Gastroesophageal sphincter (tissue), 4 donors: ENCODE measurements at regions not wholly inside any gene's neighbourhood (a gene's known extent, or its start where the extent isn't known, plus 50 kb on each side); places are given as distances from the start of the nearest gene placed in this dataset.

Experiments used
- ATAC-seq: fragments of 150-250 bp; one replicate; pipeline ENCODE4 v1.9.1; 2016; ENCODE audit warnings: mild to moderate bottlenecking, moderate library complexity
- H3K27ac ChIP-seq, 4 donors: fragments of 200-600 bp; sonication (generic) in 3 of 4; 1 replicate in 3 of 4; 2 replicates in 1 of 4; pipeline ENCODE4 v1.5.1; 2016 to 2019
- H3K27me3 ChIP-seq: fragments of 200-600 bp; sonication (generic); one replicate; pipeline ENCODE4 v1.5.1; 2019
- H3K36me3 ChIP-seq, 2 donors: fragments of 200-600 bp; sonication (generic); one replicate each; pipeline ENCODE4 v1.5.1; 2019; ENCODE audit warnings: control low read depth in 1 of 2
- H3K4me1 ChIP-seq, 3 donors: fragments of 200-600 bp; sonication (generic); 1 replicate in 2 of 3; 2 replicates in 1 of 3; pipeline ENCODE4 v1.5.1; 2016 to 2019; ENCODE audit warnings: control low read depth in 2 of 3
- H3K4me3 ChIP-seq, 2 donors: fragments of 200-600 bp; sonication (generic); one replicate each; pipeline ENCODE4 v1.5.1; 2019; ENCODE audit warnings: mild to moderate bottlenecking in 1 of 2, moderate library complexity in 1 of 2
- H3K9me3 ChIP-seq, 3 donors: fragments of 200-600 bp; sonication (generic); one replicate each; pipeline ENCODE4 v1.5.1; 2017 to 2019; ENCODE audit warnings: control low read depth in 2 of 3
- EP300 ChIP-seq: sonication (generic); formaldehyde crosslinking; IDR thresholded peaks from one replicate; pipeline ENCODE4 v1.6.1; 2017; ENCODE audit warnings: antibody characterized with exemption, mild to moderate bottlenecking
- POLR2A ChIP-seq, 2 donors: fragments of 450-650 bp; IDR thresholded peaks; one replicate each; pipeline ENCODE4 v1.6.1; 2017; ENCODE audit warnings: antibody characterized with exemption in 2 of 2, mild to moderate bottlenecking in 2 of 2, moderate library complexity in 1 of 2
- POLR2AphosphoS5 ChIP-seq: sonication (generic); formaldehyde crosslinking; IDR thresholded peaks from one replicate; pipeline ENCODE4 v1.6.1; 2017; ENCODE audit warnings: antibody characterized with exemption
- WGBS, 2 donors: methylation state at CpG; one replicate each; pipeline ENCODE4 v1.1.5; 2018; ENCODE audit warnings: low coverage in 1 of 2; 5-methylcytosine and 5-hydroxymethylcytosine counted together
- TF ChIP-seq, protein P1 (sequence below), 4 experiments: fragments of 200-600 bp in 2 of 4; fragments of 450-650 bp in 2 of 4; sonication (generic) in 1 of 4; IDR thresholded peaks; one replicate each; pipeline ENCODE4 v1.5.1; 2017 to 2019; ENCODE audit warnings: antibody characterized with exemption in 4 of 4, mild to moderate bottlenecking in 2 of 4, moderate library complexity in 2 of 4

DNA sequence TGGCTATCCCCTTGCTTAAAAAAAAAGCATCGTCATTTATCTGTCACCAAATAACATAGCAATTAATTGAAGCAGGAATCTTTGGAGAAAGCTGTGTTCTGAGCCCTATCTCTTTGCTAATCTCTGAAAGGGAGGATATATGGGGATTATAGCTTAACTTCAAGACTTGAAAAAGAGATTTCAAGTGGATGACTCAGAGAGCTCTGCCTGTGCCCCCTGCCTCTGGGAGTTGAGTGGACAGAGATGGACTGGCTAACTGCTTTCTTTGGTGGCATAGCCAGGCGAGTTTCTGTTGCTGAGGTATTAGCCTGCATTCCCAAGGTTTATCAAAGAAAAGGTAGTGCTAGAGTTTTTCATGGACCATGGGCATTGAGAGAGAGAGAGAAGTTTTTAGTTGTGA lies 91.6 kb downstream of the DDIT4L start:
- Histone ChIP-seq H3K4me3 (no peak overlapping the region), H3K36me3 (no peaks in the 10 kb centered on the region), H3K27me3 (no peaks in the 10 kb centered on the region), H3K4me1 (peaks cover 2 to 15% (median 2%) of the 10 kb centered on the region in 3 donors), H3K9me3 (no peaks in the 10 kb centered on the region), H3K27ac (no peak overlapping the region)
- 93 to 96% methylated on average over 2 of the region's 2 CpGs for WGBS, 2 donors
- TF ChIP-seq EP300, result no peak
- no peak for TF ChIP-seq POLR2A (IDR thresholded peaks at IDR 0.05)
- ATAC-seq, result no peak

DNA sequence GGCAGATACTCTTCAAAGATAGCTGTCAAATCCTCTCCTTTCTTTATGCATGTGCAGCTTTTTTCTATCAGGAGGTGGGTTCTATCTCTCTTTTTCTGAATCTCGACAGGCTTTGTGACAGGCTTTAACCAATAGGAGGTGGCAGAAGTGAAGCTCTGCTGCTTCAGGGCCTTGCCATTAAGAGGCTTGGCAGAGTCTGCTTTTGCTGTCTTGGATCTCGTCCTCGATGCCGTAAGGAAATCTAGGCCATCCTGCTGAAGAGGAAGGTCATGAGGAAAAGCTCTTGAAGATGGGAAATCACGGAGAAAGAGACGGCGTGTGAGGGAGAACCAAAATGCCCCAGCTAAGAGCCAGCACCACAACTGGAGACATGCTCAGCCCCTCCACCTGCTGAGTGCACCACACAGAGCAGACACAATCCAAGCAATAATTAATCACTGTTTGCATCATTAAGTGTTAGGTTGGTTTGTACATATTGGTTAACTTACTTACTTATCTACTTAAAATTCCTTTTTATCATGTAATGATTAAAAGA lies 92.2 kb downstream of the DDIT4L start:
- whole genome bisulfite sequencing, 2 donors, result 56 to 80% methylated on average over 1 to 7 of the region's 7 CpGs
- no peak overlapping the region for H3K4me3 ChIP-seq
- no peaks in the 10 kb centered on the region for H3K27me3 ChIP-seq
- no peaks in the 10 kb centered on the region for H3K9me3 ChIP-seq
- ATAC-seq, result no peak
- no peak for TF ChIP-seq POLR2A (IDR thresholded peaks at IDR 0.05)
- no peak for TF ChIP-seq POLR2AphosphoS5
- TF ChIP-seq, protein P1, sequence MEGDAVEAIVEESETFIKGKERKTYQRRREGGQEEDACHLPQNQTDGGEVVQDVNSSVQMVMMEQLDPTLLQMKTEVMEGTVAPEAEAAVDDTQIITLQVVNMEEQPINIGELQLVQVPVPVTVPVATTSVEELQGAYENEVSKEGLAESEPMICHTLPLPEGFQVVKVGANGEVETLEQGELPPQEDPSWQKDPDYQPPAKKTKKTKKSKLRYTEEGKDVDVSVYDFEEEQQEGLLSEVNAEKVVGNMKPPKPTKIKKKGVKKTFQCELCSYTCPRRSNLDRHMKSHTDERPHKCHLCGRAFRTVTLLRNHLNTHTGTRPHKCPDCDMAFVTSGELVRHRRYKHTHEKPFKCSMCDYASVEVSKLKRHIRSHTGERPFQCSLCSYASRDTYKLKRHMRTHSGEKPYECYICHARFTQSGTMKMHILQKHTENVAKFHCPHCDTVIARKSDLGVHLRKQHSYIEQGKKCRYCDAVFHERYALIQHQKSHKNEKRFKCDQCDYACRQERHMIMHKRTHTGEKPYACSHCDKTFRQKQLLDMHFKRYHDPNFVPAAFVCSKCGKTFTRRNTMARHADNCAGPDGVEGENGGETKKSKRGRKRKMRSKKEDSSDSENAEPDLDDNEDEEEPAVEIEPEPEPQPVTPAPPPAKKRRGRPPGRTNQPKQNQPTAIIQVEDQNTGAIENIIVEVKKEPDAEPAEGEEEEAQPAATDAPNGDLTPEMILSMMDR (IDR thresholded peaks at IDR 0.05), result no peak
- TF ChIP-seq EP300, result no peak
- H3K36me3 ChIP-seq, result no peaks in the 10 kb centered on the region
- H3K27ac ChIP-seq, result no peak overlapping the region
- H3K4me1 ChIP-seq, result peaks cover 3 to 21% (median 9%) of the 10 kb centered on the region in 3 donors

DNA sequence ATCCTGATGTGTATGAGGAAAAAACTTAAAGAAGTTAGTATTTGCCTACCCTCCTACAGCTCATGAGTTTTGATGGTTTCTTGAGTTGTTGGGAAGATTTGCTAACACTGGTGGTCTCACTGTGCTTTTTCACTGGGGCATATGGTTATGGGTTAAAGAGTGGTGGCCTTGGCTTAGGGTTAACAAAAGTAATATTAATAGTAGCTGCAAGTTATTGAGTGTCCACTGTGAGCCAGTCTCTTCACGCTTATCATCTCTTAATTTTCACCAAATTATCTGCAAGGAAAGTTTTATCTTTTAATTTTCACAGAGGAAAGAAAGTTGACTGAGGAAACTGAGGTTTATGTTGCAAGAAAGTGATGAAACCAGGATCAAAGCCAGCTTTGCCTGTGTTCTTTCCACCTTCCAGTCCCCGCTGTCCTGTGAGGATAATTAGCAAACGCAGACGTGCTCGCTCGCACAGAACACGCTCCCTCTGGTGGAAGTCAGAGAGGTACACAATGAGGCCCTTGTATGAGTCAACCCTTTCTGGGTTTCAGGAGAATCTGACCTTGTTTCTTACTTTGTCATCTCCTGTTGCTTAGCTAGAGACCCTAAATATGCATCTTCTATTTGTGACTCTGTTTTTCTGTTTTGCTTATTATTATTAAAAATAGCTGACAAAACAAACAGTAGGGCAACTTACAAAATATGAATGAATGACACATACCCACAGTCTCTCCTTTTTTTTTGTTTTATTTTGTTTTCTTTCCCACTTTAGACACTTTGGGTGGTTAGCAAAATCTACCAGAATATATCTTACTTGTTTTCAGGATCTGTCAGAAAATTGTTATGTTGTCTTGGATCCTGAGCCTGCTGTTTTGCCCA lies 94.3 kb downstream of the DDIT4L start:
- Histone ChIP-seq H3K27ac (no peak overlapping the region), H3K4me1 (peaks cover 3 to 24% (median 9%) of the 10 kb centered on the region in 3 donors), H3K4me3 (no peak overlapping the region), H3K36me3 (no peaks in the 10 kb centered on the region), H3K9me3 (no peaks in the 10 kb centered on the region), H3K27me3 (no peaks in the 10 kb centered on the region)
- peak; percentile 91 for ATAC-seq
- TF ChIP-seq POLR2A (IDR thresholded peaks at IDR 0.05) (no peak), EP300 (no peak), POLR2AphosphoS5 (peak; percentile 22)
- TF ChIP-seq, protein P1 (IDR thresholded peaks at IDR 0.05), result peak; percentile 57 to 69 (median 63)
- WGBS, 2 donors, result 13 to 20% methylated on average over 7 of the region's 7 CpGs

DNA sequence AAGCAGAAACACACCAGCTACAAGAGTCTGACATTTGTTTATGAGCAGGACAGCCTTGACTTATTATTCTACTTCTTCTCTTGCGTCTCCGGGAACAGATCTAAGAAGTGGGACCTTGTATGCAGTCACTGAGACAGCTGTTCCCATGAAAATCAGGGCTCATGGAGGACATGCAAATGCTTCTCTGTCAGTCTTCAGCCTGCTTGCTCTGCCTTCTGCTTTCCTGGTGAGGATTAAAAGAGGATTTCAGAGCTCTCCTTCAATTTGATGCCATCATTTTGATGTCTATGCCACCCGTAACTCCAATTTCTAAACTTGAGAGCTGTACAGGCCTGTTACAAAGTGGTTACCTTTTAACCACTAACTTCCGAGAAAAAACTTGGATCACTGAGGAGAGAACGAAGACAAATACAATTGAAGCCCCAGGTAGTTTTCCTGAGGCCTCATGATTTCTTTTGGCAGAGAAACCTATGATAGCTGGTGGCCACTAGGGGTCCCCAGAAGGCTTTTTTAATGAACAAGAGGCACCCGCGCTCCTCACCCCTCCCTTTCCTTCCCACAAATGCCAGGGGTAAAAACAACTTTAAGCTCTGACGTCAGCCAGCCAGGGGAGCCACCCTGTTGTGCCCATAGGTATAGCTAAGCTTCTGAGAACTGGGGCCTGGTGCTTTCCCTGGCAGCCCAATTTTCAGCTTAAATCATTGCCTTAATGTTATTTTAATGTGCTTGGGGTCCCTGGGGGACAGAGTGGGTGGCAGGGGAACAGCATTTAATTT lies 97.0 kb downstream of the DDIT4L start:
- no peaks in the 10 kb centered on the region for H3K9me3 ChIP-seq
- no peak overlapping the region for H3K4me3 ChIP-seq
- no peaks in the 10 kb centered on the region for H3K27me3 ChIP-seq
- ATAC-seq, result peak; percentile 83
- 33% methylated on average over 7 to 8 of the region's 8 CpGs for WGBS, 2 donors
- H3K4me1 ChIP-seq, result peaks cover 3 to 24% (median 9%) of the 10 kb centered on the region in 3 donors
- no peaks in the 10 kb centered on the region for H3K36me3 ChIP-seq
- H3K27ac ChIP-seq, result peak overlapping the region in 2 of 4 donors; percentile 5 to 29
- no peak for TF ChIP-seq POLR2A (IDR thresholded peaks at IDR 0.05)
- TF ChIP-seq, protein P1 (IDR thresholded peaks at IDR 0.05), result peak; percentile 69 to 81 (median 74)
- no peak for TF ChIP-seq EP300
- TF ChIP-seq POLR2AphosphoS5, result peak; percentile 8

DNA sequence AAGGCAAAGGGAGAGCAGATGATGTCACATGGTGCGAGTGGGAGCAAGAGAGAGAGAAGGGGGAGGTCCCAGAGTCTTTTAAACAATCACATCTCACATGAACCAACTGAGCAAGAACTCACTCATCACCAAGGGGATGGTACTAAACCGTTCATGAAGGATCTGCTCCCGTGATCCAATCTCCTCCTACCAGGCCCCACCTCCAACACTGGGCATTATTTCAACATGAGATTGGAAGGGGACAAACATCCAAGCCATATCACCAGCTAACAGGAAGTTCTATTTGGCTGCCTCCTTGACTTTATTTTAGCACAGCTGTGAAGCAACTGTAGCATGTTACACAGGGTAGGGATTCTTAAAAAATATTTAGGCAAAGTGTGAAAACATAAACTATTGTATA lies 102.5 kb downstream of the DDIT4L start:
- H3K4me1 ChIP-seq, result no peaks in the 10 kb centered on the region
- no peak overlapping the region for H3K4me3 ChIP-seq
- peak; percentile 66 for ATAC-seq
- H3K27me3 ChIP-seq, result no peaks in the 10 kb centered on the region
- 33 to 64% methylated on average over 3 of the region's 3 CpGs for WGBS, 2 donors
- H3K9me3 ChIP-seq, result no peaks in the 10 kb centered on the region
- no peak overlapping the region for H3K27ac ChIP-seq
- H3K36me3 ChIP-seq, result no peaks in the 10 kb centered on the region
- no peak for TF ChIP-seq EP300
- TF ChIP-seq POLR2A (IDR thresholded peaks at IDR 0.05), result no peak
- no peak for TF ChIP-seq POLR2AphosphoS5
- TF ChIP-seq, protein P1 (IDR thresholded peaks at IDR 0.05), result no peak
